GM18505 (cell line): ENCODE measurements at regions not wholly inside any gene's neighbourhood (a gene's known extent, or its start where the extent isn't known, plus 50 kb on each side); places are given as distances from the start of the nearest gene placed in this dataset.
"Not testable (repeated sequence)": the region's sequence is repeated elsewhere in the genome, so short reads cannot be mapped to it uniquely, and the experiment has no call there.

Experiments used
- ATAC-seq: cut with Tn5 transposase; IDR thresholded peaks from one replicate; pipeline ENCODE4 v1.9.1; 2021; ENCODE audit not compliant: unreplicated experiment
- POLR2A ChIP-seq: IDR thresholded peaks from 4 replicates; pipeline ENCODE4 v1.6.1; 2011; ENCODE audit warnings: borderline replicate concordance; ENCODE audit not compliant: insufficient read depth, insufficient read length; ENCODE audit errors: extremely low read depth

DNA sequence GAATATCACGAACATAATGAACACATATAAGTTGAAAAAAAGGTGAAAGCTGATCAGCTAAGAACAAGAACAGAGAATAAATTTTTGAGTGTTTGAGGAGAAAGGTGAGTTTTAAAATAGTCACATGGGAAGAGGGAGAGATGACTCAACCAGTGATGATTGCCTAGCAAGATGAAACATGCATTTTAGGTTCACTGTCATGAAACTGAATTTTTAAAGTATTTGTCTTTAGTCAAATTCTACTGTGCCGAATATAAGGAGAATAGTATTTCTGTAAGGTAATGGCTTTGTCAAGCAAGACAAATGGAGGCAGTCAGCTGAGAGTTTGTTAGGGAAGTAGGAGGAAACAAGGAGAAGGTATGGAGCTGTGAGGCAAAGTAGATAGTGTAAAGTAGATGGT is 2557.4 kb downstream of the PCDH9 start:
- no peak for ATAC-seq
- TF ChIP-seq POLR2A: no peak

DNA sequence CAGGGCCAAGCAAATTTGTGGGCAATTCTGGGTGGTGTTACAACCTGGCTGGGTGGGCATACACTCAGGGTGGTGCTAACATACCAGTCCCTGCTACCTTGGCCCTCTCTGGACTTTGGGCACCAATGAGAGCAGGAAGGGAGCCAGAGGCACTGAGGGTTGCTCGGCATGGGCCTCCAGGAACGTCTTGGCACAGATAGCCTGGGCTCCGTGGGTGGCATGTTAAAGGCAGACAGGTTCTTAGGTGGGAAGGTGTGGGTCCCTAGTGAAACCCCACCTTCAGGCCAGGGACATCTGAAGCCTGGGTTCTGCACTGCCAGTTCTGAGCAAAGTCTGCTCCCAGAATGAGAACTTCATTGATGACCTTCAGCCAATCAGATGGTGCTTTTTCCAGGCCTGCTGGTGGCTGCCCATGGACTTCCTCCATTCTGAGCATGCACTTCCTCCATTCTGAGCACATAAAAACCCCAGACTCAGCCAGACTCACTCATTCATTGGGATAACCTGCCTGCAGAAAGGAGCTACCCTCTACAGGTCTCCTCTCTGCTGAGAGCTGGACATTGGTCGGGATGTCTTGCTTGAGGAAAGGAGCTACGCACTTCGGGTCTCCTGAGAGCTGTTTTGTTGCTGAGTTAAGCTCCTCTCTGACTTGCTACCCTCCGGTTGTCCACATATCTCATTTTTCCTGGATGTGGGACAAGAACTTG is 2567.1 kb downstream of the PCDH9 start:
- TF ChIP-seq POLR2A: no peak
- no peak for ATAC-seq

DNA sequence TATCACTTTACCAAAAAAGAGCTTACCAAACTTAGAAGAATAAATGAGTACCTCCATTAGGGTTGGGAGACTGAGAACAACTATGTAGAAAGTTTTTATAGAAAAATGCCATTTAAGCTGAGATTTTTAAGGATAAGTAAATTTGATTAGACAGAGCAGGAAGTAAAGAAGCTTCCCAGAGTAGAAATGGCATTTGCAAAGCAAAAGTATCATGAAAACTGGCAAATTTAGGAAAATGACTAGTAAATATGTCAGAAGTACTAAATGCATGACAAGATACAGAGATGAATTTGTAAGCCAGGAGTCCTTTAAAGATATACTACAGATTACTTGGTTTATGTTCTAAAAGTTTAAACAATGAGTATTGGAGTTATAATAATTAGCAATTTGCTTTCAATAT is 2581.8 kb downstream of the PCDH9 start:
- ATAC-seq: no peak
- no peak for TF ChIP-seq POLR2A

DNA sequence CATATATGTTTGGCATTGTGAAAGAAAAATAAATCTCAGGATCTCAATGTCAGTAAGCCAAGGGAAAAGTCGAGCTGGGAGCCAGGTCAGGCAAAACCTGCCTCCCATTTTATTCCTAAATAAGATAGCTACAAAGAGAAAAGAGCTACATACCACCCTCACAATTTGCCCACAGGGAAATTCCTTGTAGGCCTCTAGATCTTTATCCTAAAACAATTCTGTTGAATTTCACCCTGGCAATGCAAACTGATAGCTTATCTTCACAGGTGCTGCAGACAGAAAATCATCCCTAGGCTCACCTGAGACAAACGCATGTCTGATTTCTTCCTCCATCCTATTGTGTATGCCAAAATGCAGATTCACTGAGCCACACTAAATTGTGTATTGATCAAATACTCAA is 2587.1 kb downstream of the PCDH9 start:
- TF ChIP-seq POLR2A: no peak
- ATAC-seq: no peak

DNA sequence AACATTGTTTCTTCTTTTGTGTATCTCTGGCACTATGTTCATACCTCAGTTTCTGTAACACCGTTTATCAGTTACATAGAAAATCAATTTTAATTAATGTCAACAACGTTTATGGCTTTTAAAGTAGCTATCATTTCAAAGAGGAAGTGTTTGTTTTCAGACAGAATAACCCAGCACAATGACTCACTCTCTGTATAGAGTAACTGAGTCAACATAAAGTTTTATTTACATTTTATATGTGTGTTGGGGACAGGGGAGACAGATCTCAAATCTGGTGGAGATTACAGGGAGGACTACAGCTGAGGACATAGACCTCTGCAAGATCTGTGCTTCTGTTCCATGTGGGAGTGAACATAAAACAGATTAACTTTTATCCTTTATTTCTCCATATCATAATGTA is 2590.1 kb downstream of the PCDH9 start:
- no peak for TF ChIP-seq POLR2A
- ATAC-seq: no peak

DNA sequence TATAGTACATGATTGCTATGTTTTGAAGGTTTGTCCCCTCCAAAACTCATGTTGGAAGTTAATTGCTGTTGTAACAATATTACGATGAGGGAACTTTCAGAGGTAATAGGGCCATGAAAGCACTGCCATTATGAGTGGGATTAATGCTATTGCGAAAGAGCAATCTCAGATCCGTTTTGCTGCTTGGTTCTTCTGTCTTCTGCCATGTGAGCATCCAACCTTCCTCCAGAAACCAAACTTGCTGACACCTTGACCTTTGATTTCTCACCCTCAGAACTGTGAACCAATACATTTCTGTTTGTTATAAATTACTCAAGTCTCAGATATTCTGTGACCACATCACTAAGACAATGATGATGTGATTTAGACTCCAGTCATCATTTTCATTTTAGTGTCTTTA is 2590.9 kb downstream of the PCDH9 start:
- ATAC-seq: no peak
- TF ChIP-seq POLR2A: no peak

DNA sequence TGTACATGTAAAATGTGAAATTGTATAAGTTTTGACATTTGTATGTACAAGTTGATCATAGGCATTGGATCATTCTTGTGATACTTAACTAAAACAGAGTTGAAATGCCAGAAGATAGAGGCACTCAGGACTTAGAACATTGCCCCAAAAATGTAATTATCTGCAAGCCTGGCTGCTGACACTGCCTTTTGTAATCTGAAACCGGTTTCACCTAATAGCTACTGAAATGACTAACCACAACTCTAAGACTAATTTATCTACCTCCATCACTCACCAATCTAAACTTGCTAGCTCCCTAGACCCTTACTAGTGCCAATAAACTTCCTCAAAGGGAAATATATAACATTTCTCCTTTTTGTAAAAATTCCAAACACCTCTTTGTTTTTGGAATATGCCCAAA is 2596.2 kb downstream of the PCDH9 start:
- ATAC-seq: no peak
- TF ChIP-seq POLR2A: no peak

DNA sequence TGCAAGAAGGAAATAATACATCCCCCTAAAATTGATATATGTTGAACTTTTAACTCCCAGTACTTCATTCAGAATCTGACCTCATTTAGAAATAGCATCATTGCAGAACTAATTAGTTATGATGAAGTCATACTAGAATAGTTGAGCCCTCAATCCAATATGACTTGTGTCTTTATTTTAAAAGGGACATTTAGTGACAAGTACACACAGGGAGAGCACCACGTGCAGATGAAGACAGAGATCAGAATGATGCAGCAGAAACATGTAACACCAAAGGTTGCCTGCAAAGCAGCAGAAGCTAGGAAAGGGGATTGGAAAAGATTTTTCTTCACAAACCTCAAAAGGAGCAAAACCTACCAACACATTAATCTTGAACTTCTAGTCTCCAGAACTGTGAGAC is 2602.5 kb downstream of the PCDH9 start:
- no peak for ATAC-seq
- TF ChIP-seq POLR2A: no peak

DNA sequence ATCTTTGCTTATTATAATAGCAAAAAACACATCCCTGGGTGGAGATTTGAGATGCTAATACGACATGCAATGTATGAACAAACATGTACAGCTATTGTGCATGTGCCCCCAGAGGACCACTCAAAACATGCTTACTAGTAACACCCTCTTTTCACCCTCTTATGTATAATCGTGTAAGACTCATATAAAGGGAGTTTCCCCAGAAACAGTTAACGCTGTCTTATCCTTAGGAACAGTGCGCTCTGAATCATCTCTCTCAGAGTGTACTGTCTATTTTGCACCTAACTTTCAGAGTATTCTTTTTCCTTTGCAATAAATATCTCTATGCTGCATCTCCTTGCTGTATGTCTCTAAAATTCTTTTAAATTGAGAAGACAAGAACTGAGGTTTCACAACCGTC is 2604.0 kb downstream of the PCDH9 start:
- TF ChIP-seq POLR2A: no peak
- ATAC-seq: no peak

DNA sequence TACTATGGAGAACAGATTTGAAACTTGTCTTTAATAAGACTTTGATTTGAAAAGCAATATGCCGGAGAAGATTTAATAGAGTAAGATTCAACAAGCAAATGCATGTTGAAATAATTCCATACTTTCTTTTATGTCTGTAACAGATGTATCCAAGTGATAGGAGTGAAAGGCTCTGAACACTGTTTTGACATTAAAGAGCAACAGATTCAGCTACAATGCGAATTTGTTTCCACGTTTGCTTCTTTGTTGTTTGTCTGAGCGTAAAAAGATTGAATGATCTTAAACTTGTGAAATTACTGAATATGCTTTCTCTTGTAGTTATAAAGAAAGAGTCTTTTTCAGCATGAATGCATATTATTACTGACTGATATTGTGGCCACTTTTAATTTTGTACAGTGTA is 2612.9 kb downstream of the PCDH9 start:
- TF ChIP-seq POLR2A: no peak
- ATAC-seq: no peak

DNA sequence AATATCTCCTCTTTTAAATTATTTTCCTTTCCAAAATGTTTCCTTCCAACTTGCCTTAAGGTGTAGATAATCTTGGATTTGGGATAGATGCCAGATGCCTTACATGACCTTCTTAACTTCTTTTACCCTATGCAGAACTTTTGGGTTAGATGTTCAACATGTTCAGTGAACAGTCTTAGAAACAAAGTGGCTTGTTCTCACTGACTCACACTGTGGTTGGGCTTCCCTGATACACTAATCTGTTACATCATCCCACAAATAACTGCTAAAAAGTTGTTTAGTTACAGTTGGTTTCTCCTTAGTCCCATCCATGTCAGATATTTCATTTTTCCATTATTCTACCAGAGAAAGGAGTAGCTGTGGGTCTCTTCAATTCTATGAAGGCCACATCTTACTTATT is 2638.2 kb downstream of the PCDH9 start:
- TF ChIP-seq POLR2A: no peak
- ATAC-seq: no peak

DNA sequence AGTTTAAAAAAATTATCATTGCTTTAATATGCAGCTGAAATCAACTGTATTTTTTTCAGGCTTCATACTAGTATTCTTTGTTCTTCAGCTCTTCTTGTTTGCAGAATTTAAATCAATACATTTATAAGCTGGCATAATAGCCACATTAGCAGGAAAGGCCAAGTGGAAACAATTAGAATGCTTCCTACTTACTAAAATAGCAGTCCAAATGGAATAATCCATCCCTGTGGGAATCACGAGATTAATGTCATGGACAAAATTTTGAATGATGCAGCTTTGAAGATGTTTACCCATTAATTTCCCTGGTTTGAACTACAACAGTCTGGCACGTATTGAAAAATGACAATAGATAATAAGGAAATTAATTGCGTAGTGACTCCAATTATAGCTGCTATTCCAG is 2650.8 kb downstream of the PCDH9 start:
- TF ChIP-seq POLR2A: no peak
- no peak for ATAC-seq

DNA sequence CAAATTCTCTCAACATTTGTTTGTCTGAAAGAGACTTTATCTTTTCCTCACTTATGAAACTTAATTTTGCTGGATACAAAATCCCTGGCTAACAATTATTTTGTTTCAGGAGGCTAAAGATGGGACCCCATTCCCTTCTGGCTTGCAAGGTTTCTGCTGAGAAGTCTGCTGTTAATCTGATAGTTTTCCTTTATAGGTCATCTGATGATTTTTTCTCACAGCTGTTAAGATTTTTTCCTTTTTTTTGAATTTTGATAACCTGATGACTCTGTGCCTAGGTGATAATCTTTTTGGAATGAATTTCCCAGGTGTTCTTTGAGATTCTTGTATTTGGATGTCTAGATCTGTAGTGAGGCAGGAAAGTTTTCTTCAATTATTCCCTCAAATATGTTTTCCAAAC is 2661.4 kb downstream of the PCDH9 start:
- no peak for ATAC-seq
- TF ChIP-seq POLR2A: no peak

DNA sequence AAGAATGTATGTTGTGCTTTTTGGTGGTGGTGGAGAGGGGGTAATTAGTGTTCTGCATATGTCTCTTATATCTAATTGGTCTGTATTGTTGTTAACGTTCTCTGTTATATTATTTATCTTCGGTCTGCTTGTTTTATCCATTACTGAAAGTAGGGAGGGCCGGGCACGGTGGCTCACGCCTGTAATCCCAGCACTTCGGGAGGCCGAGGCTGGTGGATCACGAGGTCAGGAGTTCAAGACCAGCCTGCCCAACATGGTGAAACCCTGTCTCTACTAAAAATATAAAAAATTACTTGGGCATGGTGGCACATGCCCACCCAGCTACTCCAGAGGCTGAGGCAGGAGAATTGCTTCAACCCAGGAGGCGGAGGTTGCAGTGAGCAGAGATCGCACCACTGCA is 2672.1 kb downstream of the PCDH9 start:
- not testable (repeated sequence) for ATAC-seq

DNA sequence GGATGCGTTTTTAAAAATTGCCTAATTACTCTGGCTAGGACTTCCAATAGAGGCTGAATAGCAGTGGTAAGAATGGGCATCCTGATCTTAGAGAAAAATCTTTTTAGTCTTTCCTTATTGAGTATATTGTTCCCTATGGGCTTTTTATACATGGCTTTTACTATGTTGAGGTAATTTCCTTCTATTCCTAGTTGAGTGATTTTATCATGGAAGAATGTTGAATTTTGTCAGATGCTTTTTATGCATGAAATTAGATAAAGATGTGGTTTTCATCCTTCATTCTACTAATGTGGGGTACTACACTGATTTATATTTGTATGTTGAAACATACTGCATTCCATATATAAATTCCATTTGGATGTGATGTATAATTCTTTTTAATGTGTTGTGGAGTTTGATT is 2673.8 kb downstream of the PCDH9 start:
- ATAC-seq: no peak
- no peak for TF ChIP-seq POLR2A
